Muscle layer of colon (tissue), 2 donors: ENCODE measurements at regions not wholly inside any gene's neighbourhood (a gene's known extent, or its start where the extent isn't known, plus 50 kb on each side); places are given as distances from the start of the nearest gene placed in this dataset.

Experiments
- H3K27ac ChIP-seq: one replicate; pipeline ENCODE4 v1.7.0; 2013; ENCODE audit warnings: low read depth, mild to moderate bottlenecking, low read length, moderate library complexity
- H3K27me3 ChIP-seq, 2 donors: one replicate each; pipeline ENCODE4 v1.7.0; 2013; ENCODE audit warnings: low read length in 2 of 2, mild to moderate bottlenecking in 2 of 2; ENCODE audit not compliant: insufficient read depth in 2 of 2, control insufficient read depth in 1 of 2
- H3K36me3 ChIP-seq: one replicate; pipeline ENCODE4 v1.7.0; 2013; ENCODE audit warnings: mild to moderate bottlenecking, low read length; ENCODE audit not compliant: insufficient read depth
- H3K4me1 ChIP-seq: one replicate; pipeline ENCODE4 v1.7.0; 2013; ENCODE audit warnings: mild to moderate bottlenecking, low read length; ENCODE audit not compliant: insufficient read depth
- H3K4me3 ChIP-seq, 2 donors: one replicate each; pipeline ENCODE4 v1.7.0; 2013; ENCODE audit warnings: low read length in 2 of 2, low read depth in 1 of 2, mild to moderate bottlenecking in 1 of 2, moderate library complexity in 1 of 2
- H3K9ac ChIP-seq: one replicate; pipeline ENCODE4 v1.7.0; 2013; ENCODE audit warnings: low read length
- H3K9me3 ChIP-seq: one replicate; pipeline ENCODE4 v1.7.0; 2013; ENCODE audit warnings: mild to moderate bottlenecking, low read length
- donor health status: abdominal sarcoma.
- donor health status: Adenocarcinoma of cecum.

GRCh38 chr13:85709072-85709471, 90.1 kb downstream of the SLITRK6 start:
- Histone ChIP-seq H3K9me3 (no peaks in the 10 kb centered on the region), H3K4me1 (no peaks in the 10 kb centered on the region), H3K27me3 (no peaks in the 10 kb centered on the region), H3K27ac (no peak overlapping the region), H3K9ac (no peak overlapping the region), H3K36me3 (no peaks in the 10 kb centered on the region), H3K4me3 (no peak overlapping the region)

- no peaks in the 10 kb centered on the region for H3K4me1 ChIP-seq
- no peak overlapping the region for H3K9ac ChIP-seq
- no peak overlapping the region for H3K4me3 ChIP-seq
- no peaks in the 10 kb centered on the region for H3K27me3 ChIP-seq
- no peaks in the 10 kb centered on the region for H3K9me3 ChIP-seq
- no peak overlapping the region for H3K27ac ChIP-seq
- no peaks in the 10 kb centered on the region for H3K36me3 ChIP-seq
Observed at GRCh38 chr13:85700906-85701305, 98.3 kb downstream of the SLITRK6 start.

GRCh38 chr13:85698256-85698655, 101.0 kb downstream of the SLITRK6 start:
- Histone ChIP-seq H3K4me1 (no peaks in the 10 kb centered on the region), H3K27me3 (no peaks in the 10 kb centered on the region), H3K9me3 (no peaks in the 10 kb centered on the region), H3K9ac (no peak overlapping the region), H3K4me3 (no peak overlapping the region), H3K36me3 (no peaks in the 10 kb centered on the region), H3K27ac (no peak overlapping the region)

- Histone ChIP-seq H3K9ac (no peak overlapping the region), H3K27ac (no peak overlapping the region), H3K9me3 (no peaks in the 10 kb centered on the region), H3K4me1 (no peaks in the 10 kb centered on the region), H3K36me3 (no peaks in the 10 kb centered on the region), H3K4me3 (no peak overlapping the region), H3K27me3 (no peaks in the 10 kb centered on the region)
Observed at GRCh38 chr13:85694992-85695391, 104.2 kb downstream of the SLITRK6 start.

GRCh38 chr13:85693889-85694511, 105.2 kb downstream of the SLITRK6 start:
- Histone ChIP-seq H3K4me3 (no peak overlapping the region), H3K9ac (no peak overlapping the region), H3K9me3 (no peaks in the 10 kb centered on the region), H3K27me3 (no peaks in the 10 kb centered on the region), H3K36me3 (no peaks in the 10 kb centered on the region), H3K4me1 (no peaks in the 10 kb centered on the region), H3K27ac (no peak overlapping the region)

GRCh38 chr13:85690368-85690767, 108.9 kb downstream of the SLITRK6 start:
- no peaks in the 10 kb centered on the region for H3K27me3 ChIP-seq
- no peak overlapping the region for H3K9ac ChIP-seq
- H3K36me3 ChIP-seq = no peaks in the 10 kb centered on the region
- H3K4me1 ChIP-seq = no peaks in the 10 kb centered on the region
- no peaks in the 10 kb centered on the region for H3K9me3 ChIP-seq
- no peak overlapping the region for H3K27ac ChIP-seq
- no peak overlapping the region for H3K4me3 ChIP-seq

- Histone ChIP-seq H3K4me1 (no peaks in the 10 kb centered on the region), H3K36me3 (no peaks in the 10 kb centered on the region), H3K9ac (no peak overlapping the region), H3K4me3 (no peak overlapping the region), H3K9me3 (no peaks in the 10 kb centered on the region), H3K27ac (no peak overlapping the region), H3K27me3 (no peaks in the 10 kb centered on the region)
Observed at GRCh38 chr13:85685436-85685835, 113.8 kb downstream of the SLITRK6 start.

- H3K9ac ChIP-seq = no peak overlapping the region
- no peaks in the 10 kb centered on the region for H3K4me1 ChIP-seq
- no peaks in the 10 kb centered on the region for H3K27me3 ChIP-seq
Observed at GRCh38 chr13:85675151-85675907, 123.9 kb downstream of the SLITRK6 start.

GRCh38 chr13:85671336-85671735, 127.9 kb downstream of the SLITRK6 start:
- Histone ChIP-seq H3K27me3 (no peaks in the 10 kb centered on the region), H3K36me3 (no peaks in the 10 kb centered on the region), H3K27ac (no peak overlapping the region), H3K9ac (no peak overlapping the region), H3K4me3 (no peak overlapping the region), H3K9me3 (no peaks in the 10 kb centered on the region), H3K4me1 (no peaks in the 10 kb centered on the region)

More at GRCh38 chr13:85675151-85675907, 123.9 kb downstream of the SLITRK6 start:
- Histone ChIP-seq H3K4me3 (no peak overlapping the region), H3K36me3 (no peaks in the 10 kb centered on the region), H3K27ac (no peak overlapping the region), H3K9me3 (no peaks in the 10 kb centered on the region)

- no peak overlapping the region for H3K27ac ChIP-seq
- H3K9me3 ChIP-seq = no peaks in the 10 kb centered on the region
- no peaks in the 10 kb centered on the region for H3K27me3 ChIP-seq
- no peaks in the 10 kb centered on the region for H3K36me3 ChIP-seq
- no peak overlapping the region for H3K9ac ChIP-seq
- peaks cover 9% of the 10 kb centered on the region for H3K4me1 ChIP-seq
- H3K4me3 ChIP-seq = no peak overlapping the region
Observed at GRCh38 chr13:85666356-85666755, 132.9 kb downstream of the SLITRK6 start.

- H3K4me3 ChIP-seq = no peak overlapping the region
- no peaks in the 10 kb centered on the region for H3K27me3 ChIP-seq
- no peak overlapping the region for H3K27ac ChIP-seq
- no peaks in the 10 kb centered on the region for H3K36me3 ChIP-seq
- H3K9ac ChIP-seq = no peak overlapping the region
- peaks cover 9% of the 10 kb centered on the region for H3K4me1 ChIP-seq
- peaks cover 3% of the 10 kb centered on the region for H3K9me3 ChIP-seq
Observed at GRCh38 chr13:85665286-85665685, 133.9 kb downstream of the SLITRK6 start.

GRCh38 chr13:85663856-85664255, 135.4 kb downstream of the SLITRK6 start:
- Histone ChIP-seq H3K27ac (no peak overlapping the region), H3K9ac (no peak overlapping the region), H3K36me3 (no peaks in the 10 kb centered on the region), H3K9me3 (peaks cover 4% of the 10 kb centered on the region), H3K4me3 (no peak overlapping the region), H3K27me3 (no peaks in the 10 kb centered on the region), H3K4me1 (peaks cover 9% of the 10 kb centered on the region)
